ENCODE measurements at regions not wholly inside any gene's neighbourhood (a gene's known extent, or its start where the extent isn't known, plus 50 kb on each side); places are given as distances from the start of the nearest gene placed in this dataset.

DNA sequence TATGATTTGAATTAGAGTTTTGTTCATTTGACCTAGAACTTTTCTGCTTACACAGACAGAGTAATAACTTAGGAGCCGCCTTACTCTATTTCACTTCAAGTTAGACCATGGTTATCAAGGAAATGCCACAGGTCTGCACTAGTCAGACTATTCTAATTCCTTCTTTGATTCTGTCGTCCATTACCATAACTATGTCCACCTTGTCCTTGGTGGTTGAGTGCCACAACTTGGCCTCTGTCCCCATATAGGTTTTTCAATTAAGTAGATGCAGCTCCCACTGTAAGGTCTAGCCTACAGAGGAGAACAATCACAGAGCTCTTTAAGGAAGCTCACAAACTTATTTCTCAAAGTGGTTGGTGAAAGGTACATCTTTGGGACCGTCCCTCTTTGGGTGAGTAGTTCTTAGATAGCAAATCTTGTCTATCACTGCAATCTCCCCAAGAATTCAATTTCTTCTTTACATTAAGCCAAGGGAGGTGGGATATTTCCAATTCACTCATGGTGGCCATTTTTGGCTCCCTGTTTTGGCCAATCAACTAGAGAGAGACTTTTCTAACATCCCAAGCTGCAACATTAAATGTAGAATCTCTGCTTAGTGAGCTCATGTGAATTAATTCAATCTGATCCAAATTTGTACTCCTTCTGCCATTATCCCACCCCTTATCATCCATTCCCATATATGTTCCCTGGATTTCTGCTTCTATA lies 434.6 kb downstream of the ADAMTS20 start:
- H3K27me3 Mint-ChIP-seq (ENCODE audit: insufficient read depth) = no peaks in the 10 kb centered on the region
- TF ChIP-seq, protein P1, sequence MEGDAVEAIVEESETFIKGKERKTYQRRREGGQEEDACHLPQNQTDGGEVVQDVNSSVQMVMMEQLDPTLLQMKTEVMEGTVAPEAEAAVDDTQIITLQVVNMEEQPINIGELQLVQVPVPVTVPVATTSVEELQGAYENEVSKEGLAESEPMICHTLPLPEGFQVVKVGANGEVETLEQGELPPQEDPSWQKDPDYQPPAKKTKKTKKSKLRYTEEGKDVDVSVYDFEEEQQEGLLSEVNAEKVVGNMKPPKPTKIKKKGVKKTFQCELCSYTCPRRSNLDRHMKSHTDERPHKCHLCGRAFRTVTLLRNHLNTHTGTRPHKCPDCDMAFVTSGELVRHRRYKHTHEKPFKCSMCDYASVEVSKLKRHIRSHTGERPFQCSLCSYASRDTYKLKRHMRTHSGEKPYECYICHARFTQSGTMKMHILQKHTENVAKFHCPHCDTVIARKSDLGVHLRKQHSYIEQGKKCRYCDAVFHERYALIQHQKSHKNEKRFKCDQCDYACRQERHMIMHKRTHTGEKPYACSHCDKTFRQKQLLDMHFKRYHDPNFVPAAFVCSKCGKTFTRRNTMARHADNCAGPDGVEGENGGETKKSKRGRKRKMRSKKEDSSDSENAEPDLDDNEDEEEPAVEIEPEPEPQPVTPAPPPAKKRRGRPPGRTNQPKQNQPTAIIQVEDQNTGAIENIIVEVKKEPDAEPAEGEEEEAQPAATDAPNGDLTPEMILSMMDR (IDR thresholded peaks at IDR 0.05) = no peak
- H3K4me3 Mint-ChIP-seq = no peak overlapping the region
- H3K9me3 Mint-ChIP-seq = no peaks in the 10 kb centered on the region; the same call in 1 of the 2 replicates
- no peak overlapping the region for H3K27ac Mint-ChIP-seq
- H3K4me1 Mint-ChIP-seq (ENCODE audit: low read depth) = no peaks in the 10 kb centered on the region
- DNase-seq = no peak
- H3K36me3 Mint-ChIP-seq (ENCODE audit: low read depth) = no peaks in the 10 kb centered on the region

DNA sequence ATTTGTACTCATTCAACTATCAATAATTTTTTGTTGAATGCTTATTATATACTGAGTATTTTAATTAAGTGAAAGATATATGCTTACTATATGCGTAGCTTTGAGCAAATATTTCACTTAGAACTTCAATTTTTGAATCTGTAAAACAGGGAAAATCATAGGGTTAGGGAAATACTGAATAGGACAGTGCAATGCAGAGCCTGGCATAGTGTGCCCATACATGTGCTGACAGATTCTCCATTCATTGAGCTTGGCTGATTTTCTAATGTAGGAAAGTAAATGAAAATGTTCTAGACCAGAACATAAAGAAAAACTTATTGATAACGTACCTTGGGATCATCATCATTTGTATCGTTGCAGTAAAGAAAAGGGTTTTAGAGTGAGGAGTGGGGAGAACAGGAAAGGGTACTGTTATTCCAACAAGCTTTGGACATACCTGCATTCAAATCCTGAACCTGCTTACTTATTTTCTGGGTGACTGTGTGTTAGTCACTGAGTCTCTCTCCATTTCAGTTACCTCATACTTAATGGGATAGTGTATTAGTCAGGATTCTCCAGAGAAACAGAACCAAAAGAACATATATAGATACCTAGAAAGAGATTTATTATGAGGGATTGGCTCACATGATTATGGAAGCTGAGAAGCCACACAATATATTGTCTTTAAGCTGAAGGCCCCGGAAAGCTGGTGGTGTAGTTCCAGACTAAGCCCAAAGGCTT lies 436.4 kb downstream of the ADAMTS20 start:
- H3K4me1 Mint-ChIP-seq (ENCODE audit: low read depth) = no peaks in the 10 kb centered on the region
- H3K4me3 Mint-ChIP-seq = no peak overlapping the region
- TF ChIP-seq, protein P1 (IDR thresholded peaks at IDR 0.05) = no peak
- no peaks in the 10 kb centered on the region; the same call in 1 of the 2 replicates for H3K9me3 Mint-ChIP-seq
- no peaks in the 10 kb centered on the region for H3K27me3 Mint-ChIP-seq (ENCODE audit: insufficient read depth)
- no peak overlapping the region for H3K27ac Mint-ChIP-seq
- DNase-seq = no peak
- H3K36me3 Mint-ChIP-seq (ENCODE audit: low read depth) = no peaks in the 10 kb centered on the region

DNA sequence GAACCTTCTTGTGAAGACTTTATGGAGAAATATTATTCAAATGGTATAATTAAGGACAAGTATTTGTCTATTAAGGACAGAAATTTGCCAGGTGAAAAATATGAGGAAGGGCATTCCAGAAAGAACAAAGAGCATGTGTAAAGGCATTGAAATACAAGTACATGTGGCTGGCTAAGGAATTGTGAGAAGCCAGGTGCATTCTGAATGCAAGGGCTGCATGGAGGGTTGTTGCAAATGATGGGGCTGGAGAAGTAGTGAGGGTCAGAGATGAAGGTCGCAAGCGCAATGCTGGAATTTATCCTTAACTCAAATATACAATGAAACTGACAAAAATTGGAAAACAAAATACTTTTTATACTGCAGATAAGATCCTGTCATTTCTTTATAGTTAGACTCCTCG lies 437.7 kb downstream of the ADAMTS20 start:
- Mint-ChIP-seq H3K4me3 (no peak overlapping the region), H3K9me3 (no peaks in the 10 kb centered on the region; the same call in 1 of the 2 replicates), H3K27ac (no peak overlapping the region), H3K4me1 (ENCODE audit: low read depth) (peaks cover 7% of the 10 kb centered on the region; the same call in 1 of the 2 replicates), H3K36me3 (ENCODE audit: low read depth) (no peaks in the 10 kb centered on the region), H3K27me3 (ENCODE audit: insufficient read depth) (no peaks in the 10 kb centered on the region)
- TF ChIP-seq, protein P1 (IDR thresholded peaks at IDR 0.05) = no peak
- DNase-seq = no peak

DNA sequence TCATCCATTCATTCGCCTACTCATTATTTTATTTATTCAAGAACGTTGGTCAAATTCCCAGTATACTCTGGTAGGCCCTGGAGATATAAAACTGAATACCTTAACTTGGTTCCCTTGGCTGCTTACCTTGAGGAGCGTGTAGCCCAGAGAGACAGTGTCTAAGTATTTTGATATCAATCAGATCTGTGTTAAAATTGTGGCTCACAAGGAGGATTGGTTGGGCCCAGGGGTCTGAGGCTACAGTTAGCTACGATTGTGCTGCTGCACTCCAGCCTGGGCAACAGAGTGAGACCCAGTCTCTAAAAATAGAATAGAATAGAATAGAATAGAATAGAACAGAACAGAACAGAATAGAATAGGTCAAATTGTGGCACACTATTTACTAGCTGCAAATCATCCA lies 438.4 kb downstream of the ADAMTS20 start:
- no peaks in the 10 kb centered on the region for H3K36me3 Mint-ChIP-seq (ENCODE audit: low read depth)
- DNase-seq = no peak
- peaks cover 2% of the 10 kb centered on the region; the same call in 1 of the 2 replicates for H3K27me3 Mint-ChIP-seq (ENCODE audit: insufficient read depth)
- H3K27ac Mint-ChIP-seq = no peak overlapping the region
- TF ChIP-seq, protein P1 (IDR thresholded peaks at IDR 0.05) = no peak
- peaks cover 7% of the 10 kb centered on the region; the same call in 1 of the 2 replicates for H3K4me1 Mint-ChIP-seq (ENCODE audit: low read depth)
- no peak overlapping the region for H3K4me3 Mint-ChIP-seq
- H3K9me3 Mint-ChIP-seq = no peaks in the 10 kb centered on the region; the same call in 1 of the 2 replicates

DNA sequence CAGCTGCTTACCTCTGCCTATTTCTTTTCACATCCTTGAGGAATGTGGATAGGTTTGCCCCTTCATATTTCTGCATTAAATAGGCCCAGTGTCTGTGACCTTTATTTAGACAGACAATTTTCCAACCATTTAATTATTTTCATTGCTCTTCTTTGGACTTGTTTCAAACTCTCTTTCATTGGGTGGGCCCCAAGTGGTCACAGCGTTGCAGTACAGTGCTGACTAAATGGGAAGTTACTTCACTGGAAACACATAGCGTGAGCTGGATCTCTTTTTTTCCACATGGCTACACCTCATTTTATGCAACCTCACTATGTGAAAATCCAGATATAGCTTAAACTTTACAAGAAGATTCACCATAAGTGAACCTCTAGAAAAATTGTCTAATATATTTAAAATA lies 438.9 kb downstream of the ADAMTS20 start:
- Mint-ChIP-seq H3K27ac (no peak overlapping the region), H3K9me3 (no peaks in the 10 kb centered on the region; the same call in 1 of the 2 replicates), H3K27me3 (ENCODE audit: insufficient read depth) (peaks cover 3% of the 10 kb centered on the region; the same call in 1 of the 2 replicates)

More for the DNA sequence above, 438.9 kb downstream of the ADAMTS20 start:
- no peak overlapping the region for H3K4me3 Mint-ChIP-seq
- no peak for DNase-seq
- peaks cover 7% of the 10 kb centered on the region; the same call in 1 of the 2 replicates for H3K4me1 Mint-ChIP-seq (ENCODE audit: low read depth)
- no peaks in the 10 kb centered on the region for H3K36me3 Mint-ChIP-seq (ENCODE audit: low read depth)
- TF ChIP-seq, protein P1 (IDR thresholded peaks at IDR 0.05) = no peak
